Endothelial cell (in vitro differentiated cells): ENCODE measurements at regions not wholly inside any gene's neighbourhood (a gene's known extent, or its start where the extent isn't known, plus 50 kb on each side); places are given as distances from the start of the nearest gene placed in this dataset.
"Not testable (repeated sequence)": the region's sequence is repeated elsewhere in the genome, so short reads cannot be mapped to it uniquely, and the experiment has no call there.

Experiments
- DNase-seq: peaks from one replicate; pipeline ENCODE4 v3.0.0; 2021; ENCODE audit warnings: low spot score
- H3K27ac Mint-ChIP-seq: one replicate; pipeline ENCODE4 v1.8.0; 2021; ENCODE audit warnings: mixed read lengths, inconsistent platforms; ENCODE audit not compliant: unreplicated experiment
- H3K27me3 Mint-ChIP-seq: one replicate; pipeline ENCODE4 v1.8.0; 2021; ENCODE audit warnings: mild to moderate bottlenecking, moderate library complexity, mixed read lengths, inconsistent platforms; ENCODE audit not compliant: unreplicated experiment
- H3K36me3 Mint-ChIP-seq: one replicate; pipeline ENCODE4 v1.8.0; 2021; ENCODE audit warnings: mild to moderate bottlenecking, low read depth, mixed read lengths, inconsistent platforms; ENCODE audit not compliant: unreplicated experiment
- H3K4me1 Mint-ChIP-seq: one replicate; pipeline ENCODE4 v1.8.0; 2021; ENCODE audit warnings: mild to moderate bottlenecking, mixed read lengths, inconsistent platforms; ENCODE audit not compliant: unreplicated experiment
- H3K4me3 Mint-ChIP-seq: one replicate; pipeline ENCODE4 v1.8.0; 2021; ENCODE audit warnings: mild to moderate bottlenecking, mixed read lengths, inconsistent platforms; ENCODE audit not compliant: unreplicated experiment
- H3K9me3 Mint-ChIP-seq: one replicate; pipeline ENCODE4 v1.8.0; 2021; ENCODE audit warnings: mixed read lengths, inconsistent platforms; ENCODE audit not compliant: unreplicated experiment
- CTCF ChIP-seq: fragments of 200-600 bp; sonication (generic); IDR thresholded peaks from one replicate; pipeline ENCODE4 v1.5.0; 2021; ENCODE audit warnings: antibody characterized with exemption; ENCODE audit not compliant: unreplicated experiment

- no peak overlapping the region for H3K27ac Mint-ChIP-seq
- H3K27me3 Mint-ChIP-seq: no peaks in the 10 kb centered on the region
- H3K36me3 Mint-ChIP-seq: no peaks in the 10 kb centered on the region
- H3K4me3 Mint-ChIP-seq: no peak overlapping the region
- no peak for DNase-seq
- no peaks in the 10 kb centered on the region for H3K9me3 Mint-ChIP-seq
- H3K4me1 Mint-ChIP-seq: no peaks in the 10 kb centered on the region
- TF ChIP-seq CTCF: no peak
Observed at GRCh38 chr9:107827884-107828283, 338.3 kb upstream of the KLF4 start.

GRCh38 chr9:107827304-107827703 is 337.7 kb upstream of the KLF4 start:
- Mint-ChIP-seq H3K27ac (no peak overlapping the region), H3K36me3 (no peaks in the 10 kb centered on the region), H3K4me1 (no peaks in the 10 kb centered on the region), H3K27me3 (no peaks in the 10 kb centered on the region), H3K4me3 (no peak overlapping the region), H3K9me3 (no peaks in the 10 kb centered on the region)
- DNase-seq: no peak
- no peak for TF ChIP-seq CTCF

- H3K4me1 Mint-ChIP-seq, H3K27me3 Mint-ChIP-seq, H3K9me3 Mint-ChIP-seq, H3K4me3 Mint-ChIP-seq, DNase-seq, H3K27ac Mint-ChIP-seq, H3K36me3 Mint-ChIP-seq: not testable (repeated sequence)
Observed at GRCh38 chr9:107826688-107826983, 337.1 kb upstream of the KLF4 start.

GRCh38 chr9:107824556-107824955 is 335.0 kb upstream of the KLF4 start:
- Mint-ChIP-seq H3K4me1 (peaks cover 4% of the 10 kb centered on the region), H3K27ac (no peak overlapping the region), H3K9me3 (no peaks in the 10 kb centered on the region), H3K36me3 (no peaks in the 10 kb centered on the region), H3K4me3 (no peak overlapping the region), H3K27me3 (no peaks in the 10 kb centered on the region)
- DNase-seq: no peak
- TF ChIP-seq CTCF: no peak

GRCh38 chr9:107819772-107820565 is 330.4 kb upstream of the KLF4 start:
- Mint-ChIP-seq H3K4me1 (peaks cover 4% of the 10 kb centered on the region), H3K27ac (no peak overlapping the region), H3K9me3 (no peaks in the 10 kb centered on the region), H3K27me3 (no peaks in the 10 kb centered on the region), H3K36me3 (no peaks in the 10 kb centered on the region), H3K4me3 (no peak overlapping the region)
- DNase-seq: no peak
- no peak for TF ChIP-seq CTCF

- H3K27me3 Mint-ChIP-seq, H3K36me3 Mint-ChIP-seq, DNase-seq, H3K27ac Mint-ChIP-seq, H3K4me1 Mint-ChIP-seq, H3K4me3 Mint-ChIP-seq, H3K9me3 Mint-ChIP-seq: not testable (repeated sequence)
Observed at GRCh38 chr9:107818503-107818829, 328.9 kb upstream of the KLF4 start.

GRCh38 chr9:107817595-107818502 is 328.3 kb upstream of the KLF4 start:
- H3K27ac Mint-ChIP-seq, H3K4me3 Mint-ChIP-seq, H3K4me1 Mint-ChIP-seq, H3K9me3 Mint-ChIP-seq, DNase-seq, H3K27me3 Mint-ChIP-seq, H3K36me3 Mint-ChIP-seq: not testable (repeated sequence)
